Lower leg skin (tissue), 3 donors: ENCODE measurements at regions not wholly inside any gene's neighbourhood (a gene's known extent, or its start where the extent isn't known, plus 50 kb on each side); places are given as distances from the start of the nearest gene placed in this dataset.

Experiments used
- CTCF ChIP-seq, 3 donors: fragments of 450-650 bp; IDR thresholded peaks; one replicate each; pipeline ENCODE4 v1.5.1; 2016; ENCODE audit warnings: antibody characterized with exemption in 3 of 3, mild to moderate bottlenecking in 3 of 3, moderate library complexity in 2 of 3
- POLR2A ChIP-seq, 2 donors: fragments of 450-650 bp; IDR thresholded peaks; one replicate each; pipeline ENCODE4 v1.6.1; 2016 to 2017; ENCODE audit warnings: antibody characterized with exemption in 2 of 2, mild to moderate bottlenecking in 1 of 2, moderate library complexity in 1 of 2

- TF ChIP-seq CTCF (IDR thresholded peaks at IDR 0.05) = no peak
- TF ChIP-seq POLR2A (IDR thresholded peaks at IDR 0.05) = no peak
Observed at GRCh38 chr6:134531188-134531551, 213.3 kb upstream of the SGK1 start.
